WTC11 (cell line): ENCODE measurements at regions not wholly inside any gene's neighbourhood (a gene's known extent, or its start where the extent isn't known, plus 50 kb on each side); places are given as distances from the start of the nearest gene placed in this dataset.

Experiments
- ATAC-seq: fragments of 200-7000 bp; cut with Tn5 transposase; 2 replicates; pipeline ENCODE4 v1.10.0; 2021; ENCODE audit warnings: mild to moderate bottlenecking, moderate library complexity
- CTCF ChIA-PET: fragments of 300-600 bp; sonication (Branson Sonifier 250); formaldehyde crosslinking; loops from one replicate; lab custom pipeline; 2021; ENCODE audit warnings: antibody characterized with exemption; lab: Charles Lee
- POLR2A ChIA-PET: fragments of 350-600 bp; sonication (Branson Sonifier 250); formaldehyde crosslinking; loops from one replicate; lab custom pipeline; 2021; ENCODE audit warnings: antibody characterized with exemption; lab: Charles Lee
- DNase-seq: peaks from one replicate; pipeline ENCODE4 v3.0.0; 2021; ENCODE audit warnings: low spot score
- H3K27ac Mint-ChIP-seq: 2 replicates; pipeline ENCODE4 v1.8.0; 2021; ENCODE audit warnings: mixed read lengths
- H3K27me3 Mint-ChIP-seq: 2 replicates; pipeline ENCODE4 v1.8.0; 2021; ENCODE audit warnings: low read depth, mild to moderate bottlenecking, moderate library complexity, mixed read lengths
- H3K36me3 Mint-ChIP-seq: 2 replicates; pipeline ENCODE4 v1.8.0; 2021; ENCODE audit warnings: mixed read lengths
- H3K4me1 Mint-ChIP-seq: 2 replicates; pipeline ENCODE4 v1.8.0; 2022; ENCODE audit warnings: mixed read lengths
- H3K4me3 Mint-ChIP-seq: 2 replicates; pipeline ENCODE4 v1.8.0; 2021; ENCODE audit warnings: mild to moderate bottlenecking, moderate library complexity, mixed read lengths
- H3K9me3 Mint-ChIP-seq: 2 replicates; pipeline ENCODE4 v1.8.0; 2021; ENCODE audit warnings: mixed read lengths
- CREM ChIP-seq: sonication (generic); formaldehyde crosslinking; IDR thresholded peaks from 2 replicates; pipeline ENCODE4 v1.8.1; 2022; ENCODE audit warnings: mild to moderate bottlenecking, missing genetic modification reagents, moderate library complexity
- JAZF1 ChIP-seq: fragments of 250-450 bp; sonication (Bioruptor Pico); IDR thresholded peaks from 2 replicates; pipeline ENCODE4 v1.9.0; 2021; ENCODE audit warnings: moderate library complexity, mild to moderate bottlenecking, inconsistent platforms
- RORB ChIP-seq: fragments of 250-450 bp; sonication (Bioruptor Pico); IDR thresholded peaks from 2 replicates; pipeline ENCODE4 v1.9.0; 2021; ENCODE audit warnings: mild to moderate bottlenecking
- TEAD1 ChIP-seq: sonication (generic); formaldehyde crosslinking; IDR thresholded peaks from 2 replicates; pipeline ENCODE4 v1.8.0; 2022; ENCODE audit warnings: mild to moderate bottlenecking, missing genetic modification reagents
- ZNF423 ChIP-seq: fragments of 250-450 bp; sonication (Bioruptor Pico); IDR thresholded peaks from 2 replicates; pipeline ENCODE4 v2.1.2; 2022; ENCODE audit warnings: mild to moderate bottlenecking, moderate library complexity
- TF ChIP-seq, protein P1 (sequence below): sonication (generic); formaldehyde crosslinking; IDR thresholded peaks from 2 replicates; pipeline ENCODE4 v1.8.0; 2022; ENCODE audit warnings: missing genetic modification reagents
- TF ChIP-seq, protein P2 (sequence below): fragments of 250-450 bp; sonication (Bioruptor Pico); IDR thresholded peaks from 2 replicates; pipeline ENCODE4 v1.9.0; 2021; ENCODE audit warnings: mild to moderate bottlenecking, borderline replicate concordance
- TF ChIP-seq, protein P3 (sequence below): sonication (generic); formaldehyde crosslinking; IDR thresholded peaks from 2 replicates; pipeline ENCODE4 v1.8.1; 2023; ENCODE audit warnings: mild to moderate bottlenecking, missing genetic modification reagents, moderate library complexity
- TF ChIP-seq, protein P4 (sequence below): sonication (generic); formaldehyde crosslinking; IDR thresholded peaks from 2 replicates; pipeline ENCODE4 v1.8.0; 2022; ENCODE audit warnings: mild to moderate bottlenecking, missing genetic modification reagents
- TF ChIP-seq, protein P5 (sequence below): sonication (generic); formaldehyde crosslinking; IDR thresholded peaks from 2 replicates; pipeline ENCODE4 v1.8.1; 2022; ENCODE audit warnings: low read depth, missing genetic modification reagents, borderline replicate concordance
- TF ChIP-seq, protein P6 (sequence below): fragments of 250-450 bp; sonication (Bioruptor Pico); IDR thresholded peaks from 2 replicates; pipeline ENCODE4 v1.8.0; 2021; ENCODE audit warnings: mild to moderate bottlenecking
- TF ChIP-seq, protein P7 (sequence below): sonication (generic); formaldehyde crosslinking; IDR thresholded peaks from 2 replicates; pipeline ENCODE4 v1.8.0; 2023; ENCODE audit warnings: mild to moderate bottlenecking, missing genetic modification reagents

DNA sequence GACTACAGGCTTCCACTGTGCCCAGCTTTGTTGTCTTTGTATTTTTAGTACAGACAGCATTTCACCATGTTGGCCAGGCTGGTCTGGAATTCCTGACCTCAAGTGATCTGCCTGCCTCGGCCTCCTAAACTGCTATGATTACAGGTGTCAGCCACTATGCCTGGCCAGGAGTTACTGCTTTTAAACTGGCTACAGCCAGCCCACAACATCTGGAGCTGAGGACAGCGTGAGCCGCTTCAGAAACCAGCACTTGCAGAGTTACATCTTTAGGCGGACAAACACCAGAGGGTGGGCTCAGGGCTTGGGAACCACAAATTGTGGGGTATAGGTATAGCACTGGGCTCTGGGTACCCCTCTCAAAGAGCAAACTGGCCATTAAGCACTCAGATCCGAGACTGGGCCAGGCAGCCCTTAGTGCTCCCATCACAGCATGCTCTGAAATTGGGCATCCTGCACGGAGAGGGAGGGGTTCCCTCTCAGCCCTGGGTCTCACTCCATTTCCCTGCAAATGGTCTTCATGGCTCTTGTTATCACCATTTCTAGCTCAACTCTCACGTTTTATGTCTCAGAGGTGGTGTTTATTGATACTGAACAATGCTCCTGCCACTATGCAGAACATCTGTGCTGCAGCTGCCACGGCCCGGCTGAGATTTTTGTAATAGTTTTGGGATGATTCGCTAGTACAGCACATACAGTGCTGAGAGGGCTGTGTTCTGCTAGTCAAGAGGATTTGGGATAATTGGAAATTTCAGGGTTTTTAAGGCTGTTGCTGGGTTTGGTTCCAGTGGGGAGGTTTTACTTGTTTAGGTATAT is 146.4 kb upstream of the LYZL2 start (continued):
- TF ChIP-seq, protein P1, sequence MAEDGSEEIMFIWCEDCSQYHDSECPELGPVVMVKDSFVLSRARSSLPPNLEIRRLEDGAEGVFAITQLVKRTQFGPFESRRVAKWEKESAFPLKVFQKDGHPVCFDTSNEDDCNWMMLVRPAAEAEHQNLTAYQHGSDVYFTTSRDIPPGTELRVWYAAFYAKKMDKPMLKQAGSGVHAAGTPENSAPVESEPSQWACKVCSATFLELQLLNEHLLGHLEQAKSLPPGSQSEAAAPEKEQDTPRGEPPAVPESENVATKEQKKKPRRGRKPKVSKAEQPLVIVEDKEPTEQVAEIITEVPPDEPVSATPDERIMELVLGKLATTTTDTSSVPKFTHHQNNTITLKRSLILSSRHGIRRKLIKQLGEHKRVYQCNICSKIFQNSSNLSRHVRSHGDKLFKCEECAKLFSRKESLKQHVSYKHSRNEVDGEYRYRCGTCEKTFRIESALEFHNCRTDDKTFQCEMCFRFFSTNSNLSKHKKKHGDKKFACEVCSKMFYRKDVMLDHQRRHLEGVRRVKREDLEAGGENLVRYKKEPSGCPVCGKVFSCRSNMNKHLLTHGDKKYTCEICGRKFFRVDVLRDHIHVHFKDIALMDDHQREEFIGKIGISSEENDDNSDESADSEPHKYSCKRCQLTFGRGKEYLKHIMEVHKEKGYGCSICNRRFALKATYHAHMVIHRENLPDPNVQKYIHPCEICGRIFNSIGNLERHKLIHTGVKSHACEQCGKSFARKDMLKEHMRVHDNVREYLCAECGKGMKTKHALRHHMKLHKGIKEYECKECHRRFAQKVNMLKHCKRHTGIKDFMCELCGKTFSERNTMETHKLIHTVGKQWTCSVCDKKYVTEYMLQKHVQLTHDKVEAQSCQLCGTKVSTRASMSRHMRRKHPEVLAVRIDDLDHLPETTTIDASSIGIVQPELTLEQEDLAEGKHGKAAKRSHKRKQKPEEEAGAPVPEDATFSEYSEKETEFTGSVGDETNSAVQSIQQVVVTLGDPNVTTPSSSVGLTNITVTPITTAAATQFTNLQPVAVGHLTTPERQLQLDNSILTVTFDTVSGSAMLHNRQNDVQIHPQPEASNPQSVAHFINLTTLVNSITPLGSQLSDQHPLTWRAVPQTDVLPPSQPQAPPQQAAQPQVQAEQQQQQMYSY (CRISPR knock-in tag) = no peak
- TF ChIP-seq ZNF423 (CRISPR knock-in tag) (no peak), TEAD1 (CRISPR knock-in tag) (no peak), RORB (CRISPR knock-in tag) (no peak)
- TF ChIP-seq, protein P2, sequence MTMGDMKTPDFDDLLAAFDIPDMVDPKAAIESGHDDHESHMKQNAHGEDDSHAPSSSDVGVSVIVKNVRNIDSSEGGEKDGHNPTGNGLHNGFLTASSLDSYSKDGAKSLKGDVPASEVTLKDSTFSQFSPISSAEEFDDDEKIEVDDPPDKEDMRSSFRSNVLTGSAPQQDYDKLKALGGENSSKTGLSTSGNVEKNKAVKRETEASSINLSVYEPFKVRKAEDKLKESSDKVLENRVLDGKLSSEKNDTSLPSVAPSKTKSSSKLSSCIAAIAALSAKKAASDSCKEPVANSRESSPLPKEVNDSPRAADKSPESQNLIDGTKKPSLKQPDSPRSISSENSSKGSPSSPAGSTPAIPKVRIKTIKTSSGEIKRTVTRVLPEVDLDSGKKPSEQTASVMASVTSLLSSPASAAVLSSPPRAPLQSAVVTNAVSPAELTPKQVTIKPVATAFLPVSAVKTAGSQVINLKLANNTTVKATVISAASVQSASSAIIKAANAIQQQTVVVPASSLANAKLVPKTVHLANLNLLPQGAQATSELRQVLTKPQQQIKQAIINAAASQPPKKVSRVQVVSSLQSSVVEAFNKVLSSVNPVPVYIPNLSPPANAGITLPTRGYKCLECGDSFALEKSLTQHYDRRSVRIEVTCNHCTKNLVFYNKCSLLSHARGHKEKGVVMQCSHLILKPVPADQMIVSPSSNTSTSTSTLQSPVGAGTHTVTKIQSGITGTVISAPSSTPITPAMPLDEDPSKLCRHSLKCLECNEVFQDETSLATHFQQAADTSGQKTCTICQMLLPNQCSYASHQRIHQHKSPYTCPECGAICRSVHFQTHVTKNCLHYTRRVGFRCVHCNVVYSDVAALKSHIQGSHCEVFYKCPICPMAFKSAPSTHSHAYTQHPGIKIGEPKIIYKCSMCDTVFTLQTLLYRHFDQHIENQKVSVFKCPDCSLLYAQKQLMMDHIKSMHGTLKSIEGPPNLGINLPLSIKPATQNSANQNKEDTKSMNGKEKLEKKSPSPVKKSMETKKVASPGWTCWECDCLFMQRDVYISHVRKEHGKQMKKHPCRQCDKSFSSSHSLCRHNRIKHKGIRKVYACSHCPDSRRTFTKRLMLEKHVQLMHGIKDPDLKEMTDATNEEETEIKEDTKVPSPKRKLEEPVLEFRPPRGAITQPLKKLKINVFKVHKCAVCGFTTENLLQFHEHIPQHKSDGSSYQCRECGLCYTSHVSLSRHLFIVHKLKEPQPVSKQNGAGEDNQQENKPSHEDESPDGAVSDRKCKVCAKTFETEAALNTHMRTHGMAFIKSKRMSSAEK (CRISPR knock-in tag) = no peak
- TF ChIP-seq, all 79 proteins: peak for 0

DNA sequence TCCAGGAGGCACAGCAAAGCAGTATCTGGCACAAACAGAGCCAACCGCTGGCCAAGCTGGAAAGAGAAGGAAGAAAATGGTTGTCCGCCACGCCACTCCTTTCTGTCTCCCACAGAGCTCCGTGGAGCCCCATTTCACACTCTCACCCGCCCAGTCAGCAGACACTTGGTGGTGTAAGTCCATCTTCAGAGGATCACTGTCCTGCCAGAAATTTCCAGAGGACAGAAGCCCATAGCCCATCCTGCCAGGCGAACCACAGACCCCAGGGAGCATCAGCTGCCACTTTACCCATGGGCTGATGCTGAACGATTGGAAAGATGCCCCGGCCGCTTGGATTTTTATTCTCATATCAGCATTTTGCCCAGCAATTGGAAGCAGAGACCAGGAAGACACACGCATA is 144.7 kb upstream of the LYZL2 start:
- peaks cover 18% of the 10 kb centered on the region for H3K27me3 Mint-ChIP-seq
- ATAC-seq (no peak), DNase-seq (no peak)
- peaks cover 34% of the 10 kb centered on the region for H3K9me3 Mint-ChIP-seq
- CTCF ChIA-PET = no interaction called here
- no peaks in the 10 kb centered on the region for H3K4me1 Mint-ChIP-seq
- peaks cover 21% of the 10 kb centered on the region for H3K36me3 Mint-ChIP-seq
- POLR2A ChIA-PET = no interaction called here
- H3K27ac Mint-ChIP-seq = no peak overlapping the region
- no peak overlapping the region for H3K4me3 Mint-ChIP-seq
- TF ChIP-seq, protein P3, sequence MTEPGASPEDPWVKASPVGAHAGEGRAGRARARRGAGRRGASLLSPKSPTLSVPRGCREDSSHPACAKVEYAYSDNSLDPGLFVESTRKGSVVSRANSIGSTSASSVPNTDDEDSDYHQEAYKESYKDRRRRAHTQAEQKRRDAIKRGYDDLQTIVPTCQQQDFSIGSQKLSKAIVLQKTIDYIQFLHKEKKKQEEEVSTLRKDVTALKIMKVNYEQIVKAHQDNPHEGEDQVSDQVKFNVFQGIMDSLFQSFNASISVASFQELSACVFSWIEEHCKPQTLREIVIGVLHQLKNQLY (CRISPR knock-in tag) = no peak
- TF ChIP-seq CREM (CRISPR knock-in tag) = no peak
- TF ChIP-seq, protein P4, sequence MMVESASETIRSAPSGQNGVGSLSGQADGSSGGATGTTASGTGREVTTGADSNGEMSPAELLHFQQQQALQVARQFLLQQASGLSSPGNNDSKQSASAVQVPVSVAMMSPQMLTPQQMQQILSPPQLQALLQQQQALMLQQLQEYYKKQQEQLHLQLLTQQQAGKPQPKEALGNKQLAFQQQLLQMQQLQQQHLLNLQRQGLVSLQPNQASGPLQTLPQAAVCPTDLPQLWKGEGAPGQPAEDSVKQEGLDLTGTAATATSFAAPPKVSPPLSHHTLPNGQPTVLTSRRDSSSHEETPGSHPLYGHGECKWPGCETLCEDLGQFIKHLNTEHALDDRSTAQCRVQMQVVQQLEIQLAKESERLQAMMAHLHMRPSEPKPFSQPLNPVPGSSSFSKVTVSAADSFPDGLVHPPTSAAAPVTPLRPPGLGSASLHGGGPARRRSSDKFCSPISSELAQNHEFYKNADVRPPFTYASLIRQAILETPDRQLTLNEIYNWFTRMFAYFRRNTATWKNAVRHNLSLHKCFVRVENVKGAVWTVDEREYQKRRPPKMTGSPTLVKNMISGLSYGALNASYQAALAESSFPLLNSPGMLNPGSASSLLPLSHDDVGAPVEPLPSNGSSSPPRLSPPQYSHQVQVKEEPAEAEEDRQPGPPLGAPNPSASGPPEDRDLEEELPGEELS (CRISPR knock-in tag) = no peak
- TF ChIP-seq, protein P5, sequence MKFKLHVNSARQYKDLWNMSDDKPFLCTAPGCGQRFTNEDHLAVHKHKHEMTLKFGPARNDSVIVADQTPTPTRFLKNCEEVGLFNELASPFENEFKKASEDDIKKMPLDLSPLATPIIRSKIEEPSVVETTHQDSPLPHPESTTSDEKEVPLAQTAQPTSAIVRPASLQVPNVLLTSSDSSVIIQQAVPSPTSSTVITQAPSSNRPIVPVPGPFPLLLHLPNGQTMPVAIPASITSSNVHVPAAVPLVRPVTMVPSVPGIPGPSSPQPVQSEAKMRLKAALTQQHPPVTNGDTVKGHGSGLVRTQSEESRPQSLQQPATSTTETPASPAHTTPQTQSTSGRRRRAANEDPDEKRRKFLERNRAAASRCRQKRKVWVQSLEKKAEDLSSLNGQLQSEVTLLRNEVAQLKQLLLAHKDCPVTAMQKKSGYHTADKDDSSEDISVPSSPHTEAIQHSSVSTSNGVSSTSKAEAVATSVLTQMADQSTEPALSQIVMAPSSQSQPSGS (CRISPR knock-in tag) = no peak
- TF ChIP-seq, protein P1 (CRISPR knock-in tag) = no peak
- TF ChIP-seq, protein P6, sequence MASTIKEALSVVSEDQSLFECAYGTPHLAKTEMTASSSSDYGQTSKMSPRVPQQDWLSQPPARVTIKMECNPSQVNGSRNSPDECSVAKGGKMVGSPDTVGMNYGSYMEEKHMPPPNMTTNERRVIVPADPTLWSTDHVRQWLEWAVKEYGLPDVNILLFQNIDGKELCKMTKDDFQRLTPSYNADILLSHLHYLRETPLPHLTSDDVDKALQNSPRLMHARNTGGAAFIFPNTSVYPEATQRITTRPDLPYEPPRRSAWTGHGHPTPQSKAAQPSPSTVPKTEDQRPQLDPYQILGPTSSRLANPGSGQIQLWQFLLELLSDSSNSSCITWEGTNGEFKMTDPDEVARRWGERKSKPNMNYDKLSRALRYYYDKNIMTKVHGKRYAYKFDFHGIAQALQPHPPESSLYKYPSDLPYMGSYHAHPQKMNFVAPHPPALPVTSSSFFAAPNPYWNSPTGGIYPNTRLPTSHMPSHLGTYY (CRISPR knock-in tag) = no peak
- TF ChIP-seq JAZF1 (CRISPR knock-in tag) = no peak
- TF ChIP-seq, protein P7, sequence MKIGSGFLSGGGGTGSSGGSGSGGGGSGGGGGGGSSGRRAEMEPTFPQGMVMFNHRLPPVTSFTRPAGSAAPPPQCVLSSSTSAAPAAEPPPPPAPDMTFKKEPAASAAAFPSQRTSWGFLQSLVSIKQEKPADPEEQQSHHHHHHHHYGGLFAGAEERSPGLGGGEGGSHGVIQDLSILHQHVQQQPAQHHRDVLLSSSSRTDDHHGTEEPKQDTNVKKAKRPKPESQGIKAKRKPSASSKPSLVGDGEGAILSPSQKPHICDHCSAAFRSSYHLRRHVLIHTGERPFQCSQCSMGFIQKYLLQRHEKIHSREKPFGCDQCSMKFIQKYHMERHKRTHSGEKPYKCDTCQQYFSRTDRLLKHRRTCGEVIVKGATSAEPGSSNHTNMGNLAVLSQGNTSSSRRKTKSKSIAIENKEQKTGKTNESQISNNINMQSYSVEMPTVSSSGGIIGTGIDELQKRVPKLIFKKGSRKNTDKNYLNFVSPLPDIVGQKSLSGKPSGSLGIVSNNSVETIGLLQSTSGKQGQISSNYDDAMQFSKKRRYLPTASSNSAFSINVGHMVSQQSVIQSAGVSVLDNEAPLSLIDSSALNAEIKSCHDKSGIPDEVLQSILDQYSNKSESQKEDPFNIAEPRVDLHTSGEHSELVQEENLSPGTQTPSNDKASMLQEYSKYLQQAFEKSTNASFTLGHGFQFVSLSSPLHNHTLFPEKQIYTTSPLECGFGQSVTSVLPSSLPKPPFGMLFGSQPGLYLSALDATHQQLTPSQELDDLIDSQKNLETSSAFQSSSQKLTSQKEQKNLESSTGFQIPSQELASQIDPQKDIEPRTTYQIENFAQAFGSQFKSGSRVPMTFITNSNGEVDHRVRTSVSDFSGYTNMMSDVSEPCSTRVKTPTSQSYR = no peak
